WTC11 (cell line): ENCODE measurements at regions not wholly inside any gene's neighbourhood (a gene's known extent, or its start where the extent isn't known, plus 50 kb on each side); places are given as distances from the start of the nearest gene placed in this dataset.

ENCODE experiments used
- ATAC-seq: fragments of 200-7000 bp; cut with Tn5 transposase; 2 replicates; pipeline ENCODE4 v1.10.0; 2021; ENCODE audit warnings: mild to moderate bottlenecking, moderate library complexity
- CTCF ChIA-PET: fragments of 300-600 bp; sonication (Branson Sonifier 250); formaldehyde crosslinking; loops from one replicate; lab custom pipeline; 2021; ENCODE audit warnings: antibody characterized with exemption; lab: Charles Lee
- POLR2A ChIA-PET: fragments of 350-600 bp; sonication (Branson Sonifier 250); formaldehyde crosslinking; loops from one replicate; lab custom pipeline; 2021; ENCODE audit warnings: antibody characterized with exemption; lab: Charles Lee
- DNase-seq: peaks from one replicate; pipeline ENCODE4 v3.0.0; 2021; ENCODE audit warnings: low spot score
- H3K27ac Mint-ChIP-seq: 2 replicates; pipeline ENCODE4 v1.8.0; 2021; ENCODE audit warnings: mixed read lengths
- H3K27me3 Mint-ChIP-seq: 2 replicates; pipeline ENCODE4 v1.8.0; 2021; ENCODE audit warnings: low read depth, mild to moderate bottlenecking, moderate library complexity, mixed read lengths
- H3K36me3 Mint-ChIP-seq: 2 replicates; pipeline ENCODE4 v1.8.0; 2021; ENCODE audit warnings: mixed read lengths
- H3K4me1 Mint-ChIP-seq: 2 replicates; pipeline ENCODE4 v1.8.0; 2022; ENCODE audit warnings: mixed read lengths
- H3K4me3 Mint-ChIP-seq: 2 replicates; pipeline ENCODE4 v1.8.0; 2021; ENCODE audit warnings: mild to moderate bottlenecking, moderate library complexity, mixed read lengths
- H3K9me3 Mint-ChIP-seq: 2 replicates; pipeline ENCODE4 v1.8.0; 2021; ENCODE audit warnings: mixed read lengths
- ATF6 ChIP-seq: sonication (generic); formaldehyde crosslinking; IDR thresholded peaks from 2 replicates; pipeline ENCODE4 v1.8.1; 2023; ENCODE audit warnings: mild to moderate bottlenecking, missing genetic modification reagents
- CREB1 ChIP-seq: sonication (generic); formaldehyde crosslinking; IDR thresholded peaks from 2 replicates; pipeline ENCODE4 v1.8.0; 2023; ENCODE audit warnings: mild to moderate bottlenecking, missing genetic modification reagents
- CREM ChIP-seq: sonication (generic); formaldehyde crosslinking; IDR thresholded peaks from 2 replicates; pipeline ENCODE4 v1.8.1; 2022; ENCODE audit warnings: mild to moderate bottlenecking, missing genetic modification reagents, moderate library complexity
- E2F1 ChIP-seq: sonication (generic); formaldehyde crosslinking; IDR thresholded peaks from 2 replicates; pipeline ENCODE4 v1.8.0; 2022; ENCODE audit warnings: mild to moderate bottlenecking, missing genetic modification reagents
- E2F5 ChIP-seq: sonication (generic); formaldehyde crosslinking; IDR thresholded peaks from 2 replicates; pipeline ENCODE4 v1.8.1; 2022; ENCODE audit warnings: mild to moderate bottlenecking, moderate library complexity, missing genetic modification reagents
- ESRRA ChIP-seq: sonication (generic); formaldehyde crosslinking; IDR thresholded peaks from 2 replicates; pipeline ENCODE4 v1.8.1; 2022; ENCODE audit warnings: mild to moderate bottlenecking, missing genetic modification reagents, borderline replicate concordance
- ETV6 ChIP-seq: sonication (generic); formaldehyde crosslinking; IDR thresholded peaks from 2 replicates; pipeline ENCODE4 v1.8.1; 2022; ENCODE audit warnings: mild to moderate bottlenecking, missing genetic modification reagents
- FOXP1 ChIP-seq: sonication (generic); formaldehyde crosslinking; IDR thresholded peaks from 2 replicates; pipeline ENCODE4 v1.8.0; 2022; ENCODE audit warnings: missing genetic modification reagents, mild to moderate bottlenecking, moderate library complexity, borderline replicate concordance
- JAZF1 ChIP-seq: fragments of 250-450 bp; sonication (Bioruptor Pico); IDR thresholded peaks from 2 replicates; pipeline ENCODE4 v1.9.0; 2021; ENCODE audit warnings: moderate library complexity, mild to moderate bottlenecking, inconsistent platforms
- JUN ChIP-seq: sonication (generic); formaldehyde crosslinking; IDR thresholded peaks from 2 replicates; pipeline ENCODE4 v1.8.0; 2023; ENCODE audit warnings: mild to moderate bottlenecking, missing genetic modification reagents
- KAT7 ChIP-seq: sonication (generic); formaldehyde crosslinking; IDR thresholded peaks from 2 replicates; pipeline ENCODE4 v1.8.1; 2023; ENCODE audit warnings: missing genetic modification reagents, mild to moderate bottlenecking, borderline replicate concordance
- MXD4 ChIP-seq: fragments of 250-450 bp; sonication (Bioruptor Pico); IDR thresholded peaks from 2 replicates; pipeline ENCODE4 v1.8.0; 2021; ENCODE audit warnings: mild to moderate bottlenecking, moderate library complexity, borderline replicate concordance
- MYBL2 ChIP-seq: sonication (generic); formaldehyde crosslinking; IDR thresholded peaks from 2 replicates; pipeline ENCODE4 v1.8.1; 2023; ENCODE audit warnings: mild to moderate bottlenecking, moderate library complexity, missing genetic modification reagents
- NFATC4 ChIP-seq: fragments of 250-450 bp; sonication (Bioruptor Pico); IDR thresholded peaks from 2 replicates; pipeline ENCODE4 v1.9.0; 2021; ENCODE audit warnings: mild to moderate bottlenecking
- PRRX2 ChIP-seq: fragments of 250-450 bp; sonication (Bioruptor Pico); IDR thresholded peaks from 2 replicates; pipeline ENCODE4 v1.8.0; 2021; ENCODE audit warnings: mild to moderate bottlenecking
- RELA ChIP-seq: sonication (generic); formaldehyde crosslinking; IDR thresholded peaks from 2 replicates; pipeline ENCODE4 v1.8.1; 2022; ENCODE audit warnings: missing genetic modification reagents, mild to moderate bottlenecking, borderline replicate concordance
- SMAD4 ChIP-seq: sonication (generic); formaldehyde crosslinking; IDR thresholded peaks from 2 replicates; pipeline ENCODE4 v1.8.0; 2022; ENCODE audit warnings: mild to moderate bottlenecking, missing genetic modification reagents
- SP1 ChIP-seq: sonication (generic); formaldehyde crosslinking; conservative IDR thresholded peaks from 2 replicates; pipeline ENCODE4 v1.8.1; 2022; ENCODE audit warnings: missing genetic modification reagents
- ZBTB43 ChIP-seq: sonication (generic); formaldehyde crosslinking; IDR thresholded peaks from 2 replicates; pipeline ENCODE4 v1.8.1; 2023; ENCODE audit warnings: mild to moderate bottlenecking, missing genetic modification reagents
- ZNF121 ChIP-seq: sonication (generic); formaldehyde crosslinking; IDR thresholded peaks from 2 replicates; pipeline ENCODE4 v1.8.0; 2023; ENCODE audit warnings: missing genetic modification reagents
- ZNF396 ChIP-seq: fragments of 250-450 bp; sonication (Bioruptor Pico); IDR thresholded peaks from 2 replicates; pipeline ENCODE4 v1.8.0; 2021; ENCODE audit warnings: mild to moderate bottlenecking, moderate library complexity, borderline replicate concordance
- ZNF423 ChIP-seq: fragments of 250-450 bp; sonication (Bioruptor Pico); IDR thresholded peaks from 2 replicates; pipeline ENCODE4 v2.1.2; 2022; ENCODE audit warnings: mild to moderate bottlenecking, moderate library complexity
- TF ChIP-seq, protein P1 (sequence below): sonication (generic); formaldehyde crosslinking; IDR thresholded peaks from 2 replicates; pipeline ENCODE4 v1.8.0; 2023; ENCODE audit warnings: mild to moderate bottlenecking, missing genetic modification reagents

- Mint-ChIP-seq H3K9me3 (no peaks in the 10 kb centered on the region), H3K27me3 (peaks cover 77% of the 10 kb centered on the region), H3K4me1 (peaks cover 8% of the 10 kb centered on the region), H3K27ac (no peak overlapping the region), H3K4me3 (no peak overlapping the region), H3K36me3 (no peaks in the 10 kb centered on the region)
- ChIA-PET POLR2A (no interaction called here), CTCF (interaction anchor here (1.1 kb wide), 1 partner anchor 161 kb away, joined by 3 read pairs; no protein-coding TSS in a partner anchor)
- no peak for TF ChIP-seq ATF6
- no peak for TF ChIP-seq ZNF423
- TF ChIP-seq PRRX2 (CRISPR knock-in tag): no peak
- TF ChIP-seq E2F5 (CRISPR knock-in tag): no peak
- ATAC-seq: no peak
- no peak for DNase-seq
Observed at GRCh38 chrX:69226459-69227158, 61.4 kb upstream of the PJA1 start.

DNA sequence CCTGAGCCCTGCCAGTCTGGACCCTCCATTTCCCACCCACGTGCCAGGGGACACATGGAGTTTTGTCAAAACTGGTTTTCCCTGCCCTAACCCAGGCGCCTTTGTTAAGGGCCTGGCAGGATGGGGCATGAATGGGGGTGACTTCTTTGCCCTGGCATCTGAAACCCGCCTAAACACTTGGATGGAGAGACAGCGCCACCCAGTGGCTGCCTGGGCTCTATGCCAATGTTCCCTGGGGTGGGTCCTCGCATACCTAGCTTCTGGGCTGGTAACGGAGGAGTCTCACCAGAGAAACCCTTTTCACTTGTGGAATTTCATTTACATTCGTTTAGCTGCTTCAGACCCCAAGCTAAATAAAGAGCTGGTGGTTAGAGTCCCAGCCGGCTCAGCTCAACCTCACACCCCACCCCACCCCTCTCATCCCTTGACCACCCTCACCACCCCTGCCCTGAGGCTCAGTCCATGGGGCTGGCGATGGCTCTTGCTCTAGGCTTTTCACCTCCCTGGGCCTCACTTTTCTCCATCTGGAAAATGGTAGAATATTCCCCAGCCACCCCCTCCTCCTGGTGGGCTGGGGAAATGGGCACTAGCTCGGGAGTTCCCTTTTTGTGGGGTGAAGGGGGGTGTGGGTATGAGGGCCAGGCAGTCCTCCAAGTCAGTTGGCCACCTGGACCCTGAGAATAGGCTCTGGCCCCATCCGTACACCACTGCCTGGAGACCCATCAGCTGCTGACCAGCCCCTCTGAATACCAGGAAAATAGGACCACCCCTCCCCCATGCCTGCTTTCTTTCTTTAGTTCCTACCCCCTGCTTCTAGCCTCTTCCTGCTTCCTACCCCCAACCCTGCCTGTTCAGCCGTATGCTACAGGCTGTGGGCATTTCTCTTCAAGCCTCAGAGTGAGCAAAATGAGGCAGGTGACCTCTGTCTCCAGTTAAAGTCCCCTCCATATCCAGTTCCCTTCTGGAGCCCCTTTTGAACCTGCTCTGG lies 57.1 kb upstream of the PJA1 start:
- CTCF ChIA-PET: interaction anchor here (0.6 to 4.3 kb wide), 55 partner anchors 8 to 489 kb away, joined by 3 to 107 read pairs (median 4); partner anchors contain the start of genes EFNB1 and PJA1
- peak overlapping the region; percentile 43 for H3K4me3 Mint-ChIP-seq
- TF ChIP-seq PRRX2 (CRISPR knock-in tag) (no peak), JUN (no peak), NFATC4 (CRISPR knock-in tag) (no peak), SMAD4 (no peak), FOXP1 (CRISPR knock-in tag) (no peak), ZNF396 (CRISPR knock-in tag) (no peak), CREB1 (CRISPR knock-in tag) (no peak), E2F1 (CRISPR knock-in tag) (no peak), MYBL2 (CRISPR knock-in tag) (no peak), ZNF121 (CRISPR knock-in tag) (no peak), MXD4 (no peak), ESRRA (CRISPR knock-in tag) (no peak), ZBTB43 (CRISPR knock-in tag) (no peak), ETV6 (CRISPR knock-in tag) (peak; percentile 24; the same call in 1 of the 2 replicates), SP1 (CRISPR knock-in tag) (no peak), KAT7 (CRISPR knock-in tag) (no peak), RELA (CRISPR knock-in tag) (no peak), JAZF1 (CRISPR knock-in tag) (no peak), ZNF423 (no peak), CREM (no peak)
- TF ChIP-seq, protein P1, sequence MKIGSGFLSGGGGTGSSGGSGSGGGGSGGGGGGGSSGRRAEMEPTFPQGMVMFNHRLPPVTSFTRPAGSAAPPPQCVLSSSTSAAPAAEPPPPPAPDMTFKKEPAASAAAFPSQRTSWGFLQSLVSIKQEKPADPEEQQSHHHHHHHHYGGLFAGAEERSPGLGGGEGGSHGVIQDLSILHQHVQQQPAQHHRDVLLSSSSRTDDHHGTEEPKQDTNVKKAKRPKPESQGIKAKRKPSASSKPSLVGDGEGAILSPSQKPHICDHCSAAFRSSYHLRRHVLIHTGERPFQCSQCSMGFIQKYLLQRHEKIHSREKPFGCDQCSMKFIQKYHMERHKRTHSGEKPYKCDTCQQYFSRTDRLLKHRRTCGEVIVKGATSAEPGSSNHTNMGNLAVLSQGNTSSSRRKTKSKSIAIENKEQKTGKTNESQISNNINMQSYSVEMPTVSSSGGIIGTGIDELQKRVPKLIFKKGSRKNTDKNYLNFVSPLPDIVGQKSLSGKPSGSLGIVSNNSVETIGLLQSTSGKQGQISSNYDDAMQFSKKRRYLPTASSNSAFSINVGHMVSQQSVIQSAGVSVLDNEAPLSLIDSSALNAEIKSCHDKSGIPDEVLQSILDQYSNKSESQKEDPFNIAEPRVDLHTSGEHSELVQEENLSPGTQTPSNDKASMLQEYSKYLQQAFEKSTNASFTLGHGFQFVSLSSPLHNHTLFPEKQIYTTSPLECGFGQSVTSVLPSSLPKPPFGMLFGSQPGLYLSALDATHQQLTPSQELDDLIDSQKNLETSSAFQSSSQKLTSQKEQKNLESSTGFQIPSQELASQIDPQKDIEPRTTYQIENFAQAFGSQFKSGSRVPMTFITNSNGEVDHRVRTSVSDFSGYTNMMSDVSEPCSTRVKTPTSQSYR (CRISPR knock-in tag): 0 out of 2 replicates have a peak, but pooled peaks have one; percentile 21

More for the DNA sequence above, 57.1 kb upstream of the PJA1 start:
- no peaks in the 10 kb centered on the region for H3K36me3 Mint-ChIP-seq
- DNase-seq (peak; percentile 87), ATAC-seq (peak; percentile 72)
- peaks cover 11% of the 10 kb centered on the region for H3K4me1 Mint-ChIP-seq
- POLR2A ChIA-PET: interaction anchor here (0.8 to 2.0 kb wide), 4 partner anchors 58 to 400 kb away, joined by 3 to 10 read pairs (median 3); partner anchors contain the start of gene EFNB1
- H3K9me3 Mint-ChIP-seq: no peaks in the 10 kb centered on the region
- H3K27me3 Mint-ChIP-seq: peaks cover 51% of the 10 kb centered on the region
- H3K27ac Mint-ChIP-seq: no peak overlapping the region
